NCI-H69 (cell line): ENCODE measurements at regions not wholly inside any gene's neighbourhood (a gene's known extent, or its start where the extent isn't known, plus 50 kb on each side); places are given as distances from the start of the nearest gene placed in this dataset.
"Not testable (repeated sequence)": the region's sequence is repeated elsewhere in the genome, so short reads cannot be mapped to it uniquely, and the experiment has no call there.

Experiments
- DNase-seq: peaks from one replicate; lab custom pipeline; 2025; lab: John Stamatoyannopoulos, UW

DNA sequence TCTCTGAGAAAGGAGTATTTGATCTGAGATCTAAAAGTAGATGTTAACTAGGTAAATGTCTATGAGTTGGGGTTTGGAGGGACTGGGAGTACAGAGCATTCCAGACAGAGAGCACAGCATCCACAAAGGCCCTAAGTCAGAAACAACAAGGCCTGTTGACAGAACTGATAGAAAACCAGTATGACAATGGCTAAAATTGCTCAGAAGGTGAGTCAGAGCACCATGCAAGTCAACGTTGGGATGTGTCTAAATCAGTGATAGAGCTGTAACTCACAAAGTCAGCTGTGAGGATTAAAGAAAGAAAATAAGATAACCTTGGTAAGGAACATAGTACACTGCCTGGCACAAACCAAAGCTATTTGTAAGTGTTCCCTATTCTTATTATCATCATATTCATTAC is 124.0 kb downstream of the CETN3 start:
- DNase-seq: no peak

DNA sequence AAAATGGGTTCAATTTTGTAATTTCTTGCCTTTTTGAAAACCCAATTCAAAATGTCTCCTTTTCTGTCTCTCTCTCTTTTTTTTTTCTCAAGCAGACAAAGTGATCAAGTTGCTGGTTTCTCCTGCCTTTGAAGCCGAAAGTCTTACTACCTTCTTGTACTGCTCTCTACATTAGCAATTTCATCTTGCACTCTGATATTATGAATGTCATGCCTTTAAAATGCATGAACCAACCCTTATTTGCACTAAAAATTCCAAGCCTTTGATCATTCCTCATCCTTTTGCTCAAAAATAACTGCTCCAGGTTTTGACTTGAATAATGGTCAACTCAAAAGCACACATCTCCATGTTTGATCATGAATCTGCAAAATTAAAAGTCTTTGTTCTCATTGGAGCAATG is 125.2 kb downstream of the CETN3 start:
- no peak for DNase-seq

DNA sequence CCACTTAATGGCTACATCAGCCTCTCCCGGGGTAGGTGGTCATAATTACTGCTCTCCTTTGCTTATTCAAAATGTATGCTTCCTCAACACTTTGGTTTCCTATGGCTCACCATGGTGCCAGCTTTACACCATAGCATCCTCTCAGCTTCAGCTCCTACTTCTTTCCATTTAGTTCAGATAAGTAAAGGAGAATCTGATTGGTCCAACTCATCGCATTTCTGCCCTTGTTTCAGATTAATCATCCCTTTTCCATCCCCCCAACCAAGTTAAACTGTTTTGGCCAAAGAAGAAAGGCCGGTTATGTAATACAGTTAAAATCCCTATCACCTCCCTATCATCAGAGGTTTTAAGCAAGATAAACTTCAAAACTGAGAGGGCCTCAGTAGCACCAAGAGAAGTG is 130.5 kb downstream of the CETN3 start:
- no peak for DNase-seq

DNA sequence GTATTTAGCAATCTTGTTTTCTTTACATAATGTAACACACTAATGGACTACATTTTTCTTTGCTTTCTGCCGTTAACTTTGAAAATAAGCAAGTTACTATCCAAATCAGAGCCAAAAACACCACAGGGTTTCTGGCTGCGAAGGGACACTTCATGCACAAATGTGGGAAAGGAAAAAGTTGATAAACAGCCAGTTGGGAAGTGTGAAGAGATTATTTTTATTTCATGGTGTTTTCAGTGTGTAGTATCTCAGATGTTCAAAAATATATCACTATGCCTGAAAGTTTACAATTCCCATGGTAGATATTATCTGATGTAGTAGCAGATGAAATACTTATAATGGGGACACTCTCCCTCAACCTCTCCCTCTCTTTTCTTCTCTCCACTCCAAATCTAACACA is 135.3 kb downstream of the CETN3 start:
- DNase-seq: no peak

DNA sequence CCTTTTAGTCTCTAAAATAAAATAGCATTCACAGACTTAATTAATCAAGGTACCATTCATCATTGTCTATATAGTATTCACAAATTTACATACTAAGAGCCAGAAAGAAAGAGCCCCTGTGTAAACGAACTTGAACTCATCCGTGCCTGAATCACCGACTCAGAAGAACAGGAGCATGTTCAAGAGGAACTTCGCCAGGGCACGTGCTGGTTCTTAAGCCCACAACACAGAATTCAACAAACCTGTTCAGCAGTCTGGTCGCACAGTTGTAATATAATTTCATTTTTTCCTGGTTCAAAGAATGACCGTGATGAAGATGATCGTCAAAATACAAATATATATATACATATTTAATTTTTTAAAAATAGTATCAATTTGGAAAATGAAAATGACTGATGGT is 141.9 kb downstream of the CETN3 start:
- DNase-seq: no peak

DNA sequence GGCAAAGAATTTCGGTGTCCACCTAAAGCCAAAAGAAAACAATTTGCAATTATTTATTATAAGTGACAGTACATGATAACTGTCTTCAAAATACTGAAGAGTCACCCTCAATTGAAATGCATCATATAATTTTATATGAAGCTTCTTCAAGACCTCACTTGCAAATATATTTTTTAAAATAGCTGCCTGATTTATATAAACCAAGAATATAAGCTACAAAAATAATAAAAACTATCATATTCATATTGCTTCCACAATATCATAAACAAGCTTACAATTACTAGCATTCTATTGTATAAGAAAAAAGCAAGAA is 144.1 kb downstream of the CETN3 start:
- no peak for DNase-seq

DNA sequence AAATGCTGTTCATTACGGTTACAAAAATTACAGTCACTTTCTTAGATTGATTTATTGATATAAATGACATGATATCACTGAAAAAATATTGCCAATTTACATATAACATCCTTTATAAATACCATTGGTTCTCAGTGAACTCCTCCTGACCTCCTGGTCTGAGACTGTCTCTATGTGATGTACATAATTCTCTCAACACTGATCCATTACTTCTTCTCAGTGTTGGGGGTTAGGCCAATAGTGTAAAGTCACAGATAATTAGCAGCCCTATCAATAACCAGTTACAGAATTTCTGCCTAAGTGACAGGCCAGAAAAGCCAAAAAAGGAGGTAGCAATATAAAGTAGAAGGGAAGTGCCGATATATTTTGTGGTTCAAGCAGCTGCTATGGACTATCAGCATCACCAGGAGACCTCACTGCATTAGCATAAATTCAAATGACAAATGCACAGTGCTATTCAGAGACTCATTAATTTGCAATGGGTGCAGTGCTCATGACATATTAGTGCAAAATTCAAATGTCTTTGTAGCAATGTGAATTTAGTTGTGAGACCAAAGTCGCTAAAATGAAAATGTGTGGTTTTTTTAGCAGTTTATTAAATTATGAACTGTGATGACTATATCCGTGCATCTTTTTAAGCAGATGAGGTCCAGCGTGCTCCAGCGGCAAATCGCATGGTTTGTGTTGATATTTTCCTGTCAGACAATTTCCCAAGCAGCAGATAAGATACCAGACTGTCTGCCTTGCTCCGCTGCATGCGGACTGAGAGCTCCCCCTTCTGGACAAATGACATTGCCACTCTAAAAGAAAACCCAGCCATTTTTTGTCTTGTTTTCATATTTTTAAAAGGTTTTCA is 144.6 kb downstream of the CETN3 start:
- DNase-seq: peak; percentile 78

DNA sequence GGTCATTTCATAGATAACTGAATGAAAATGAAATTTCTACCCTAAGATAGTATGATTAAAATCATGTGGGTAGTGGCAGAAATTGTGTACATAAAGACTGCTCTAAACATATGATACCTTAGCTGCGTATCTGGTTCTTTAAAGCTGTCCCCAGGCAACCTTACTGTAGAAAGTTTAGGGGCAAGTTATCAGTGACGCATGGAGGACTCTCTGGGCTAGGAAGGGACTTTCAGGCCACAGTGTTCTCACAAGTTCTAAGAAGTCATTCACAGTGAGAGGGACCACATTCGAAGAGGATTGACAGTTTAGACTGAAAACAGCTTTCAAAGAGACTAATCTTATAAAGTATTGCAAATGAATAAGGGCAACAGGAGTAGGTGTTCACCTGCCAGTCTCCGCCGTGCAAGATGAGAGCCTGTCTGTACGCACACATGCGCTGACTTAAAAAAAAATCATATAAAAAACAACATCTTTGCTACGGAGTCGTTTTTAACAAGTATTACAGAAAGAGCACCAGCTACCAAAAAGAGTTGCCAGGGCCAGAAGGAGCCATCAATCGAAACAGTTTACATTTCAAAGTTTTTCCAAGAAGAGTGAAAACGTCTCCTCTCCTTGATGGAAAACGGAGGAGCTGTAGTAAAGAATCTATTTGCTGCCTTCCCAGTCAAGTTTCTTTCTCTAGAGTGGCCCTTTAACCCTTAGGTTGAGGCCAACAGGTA is 146.3 kb downstream of the CETN3 start:
- DNase-seq: no peak

DNA sequence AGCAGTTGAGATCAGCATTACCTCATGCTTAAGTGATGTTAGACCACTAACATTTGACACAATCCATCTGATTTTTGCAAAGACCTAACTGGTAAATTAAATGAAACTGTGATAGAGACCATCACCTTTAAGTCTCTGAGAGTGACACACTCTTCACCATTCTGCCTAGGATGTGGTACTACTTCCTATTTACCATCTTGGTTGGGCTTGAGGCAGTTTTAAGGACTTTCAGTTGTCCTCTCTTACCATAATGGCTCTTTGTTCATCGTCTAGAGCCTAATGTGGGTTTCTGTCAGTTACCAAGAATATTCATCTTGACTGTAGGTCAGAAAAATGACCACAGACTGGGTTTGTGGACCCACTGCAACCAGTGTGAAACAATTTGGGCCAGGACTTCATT is 158.1 kb downstream of the CETN3 start:
- DNase-seq: no peak

DNA sequence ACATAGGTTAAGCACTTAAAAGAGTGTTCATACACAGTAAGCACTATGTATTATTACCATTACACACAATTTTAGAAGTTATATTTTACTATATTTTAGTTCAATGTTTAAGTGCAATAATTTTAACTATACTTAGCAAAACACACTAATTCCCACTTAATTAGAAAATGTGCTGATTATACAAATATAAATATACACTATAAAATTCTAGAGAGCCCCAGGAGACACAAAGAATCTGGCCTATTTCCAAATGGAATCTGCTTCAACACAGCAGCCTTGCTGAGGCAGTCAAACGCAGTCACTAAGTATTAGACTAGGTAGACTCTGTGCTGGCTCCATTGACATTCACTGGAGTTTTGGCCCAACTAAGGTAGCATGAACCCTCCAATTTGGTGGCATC is 160.9 kb downstream of the CETN3 start:
- DNase-seq: peak; percentile 29

DNA sequence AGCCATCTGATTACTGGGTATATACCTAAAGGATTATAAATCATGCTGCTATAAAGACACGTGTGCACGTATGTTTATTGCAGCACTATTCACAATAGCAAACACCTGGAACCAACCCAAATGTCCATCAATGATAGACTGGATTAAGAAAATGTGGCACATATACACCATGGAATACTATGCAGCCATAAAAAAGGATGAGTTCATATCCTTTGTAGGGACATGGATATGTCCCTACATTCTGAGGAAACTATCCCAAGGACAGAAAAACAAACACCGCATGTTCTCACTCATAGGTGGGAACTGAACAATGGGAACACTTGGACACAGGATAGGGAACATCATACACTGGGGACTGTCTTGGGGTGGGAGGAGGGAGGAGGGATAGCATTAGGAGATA is 165.7 kb downstream of the CETN3 start:
- not testable (repeated sequence) for DNase-seq

DNA sequence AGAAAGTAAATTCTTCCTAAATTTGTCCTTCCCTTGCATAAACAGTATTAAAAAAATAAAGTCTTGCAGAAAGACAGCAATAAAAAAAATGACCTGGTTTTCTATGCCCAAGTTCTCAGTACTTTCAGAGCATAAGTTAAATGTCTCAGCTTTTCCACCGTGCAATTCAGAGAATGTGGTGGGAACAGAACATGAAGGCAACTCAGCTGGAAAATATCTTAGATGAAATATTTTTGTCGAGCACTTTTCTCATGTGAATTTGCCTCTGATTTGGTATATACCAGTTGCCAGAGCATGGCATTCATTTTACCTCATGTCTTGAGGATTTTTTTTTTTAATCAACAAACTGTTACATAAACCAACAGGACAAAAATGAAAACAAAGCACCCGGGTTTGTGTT is 176.1 kb downstream of the CETN3 start:
- DNase-seq: no peak

DNA sequence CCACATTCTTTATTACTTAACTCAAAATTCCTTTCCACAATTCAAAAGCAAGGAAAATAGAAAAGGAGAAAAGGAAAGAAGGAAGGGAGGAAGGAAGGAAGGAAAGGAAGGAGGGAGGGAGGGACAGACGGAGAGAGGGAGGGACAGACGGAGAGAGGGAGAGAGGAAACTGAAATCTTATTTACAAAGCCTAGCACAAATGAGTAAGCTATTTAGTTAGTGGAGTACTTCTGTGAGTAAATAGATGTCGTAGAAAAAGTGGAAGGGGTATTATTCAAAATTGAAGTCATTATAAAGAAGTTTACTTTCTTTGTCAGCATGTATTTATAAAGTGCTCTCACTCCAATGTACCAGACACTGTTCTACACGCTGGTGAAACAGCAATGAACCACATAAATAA is 177.9 kb downstream of the CETN3 start:
- DNase-seq: peak; percentile 37

DNA sequence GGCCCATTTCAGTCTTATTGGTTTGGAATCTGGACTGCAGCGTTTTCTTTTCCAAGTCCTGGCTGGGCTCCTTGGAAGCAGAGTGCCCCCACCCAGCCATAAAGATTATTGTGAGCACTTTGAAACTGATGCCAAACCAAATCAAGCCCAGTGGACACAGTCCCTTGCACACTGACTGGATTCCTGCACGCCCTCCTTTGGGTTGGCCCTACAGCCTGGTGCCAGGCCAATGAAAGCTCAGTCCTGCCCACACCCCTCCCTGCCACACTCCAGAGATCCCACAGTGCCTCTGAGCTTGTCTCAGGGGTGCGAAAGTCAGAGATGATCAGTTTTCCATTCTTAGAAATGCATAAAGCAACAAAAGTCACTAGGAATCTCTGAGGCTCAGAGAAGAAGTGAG is 181.9 kb downstream of the CETN3 start:
- no peak for DNase-seq

DNA sequence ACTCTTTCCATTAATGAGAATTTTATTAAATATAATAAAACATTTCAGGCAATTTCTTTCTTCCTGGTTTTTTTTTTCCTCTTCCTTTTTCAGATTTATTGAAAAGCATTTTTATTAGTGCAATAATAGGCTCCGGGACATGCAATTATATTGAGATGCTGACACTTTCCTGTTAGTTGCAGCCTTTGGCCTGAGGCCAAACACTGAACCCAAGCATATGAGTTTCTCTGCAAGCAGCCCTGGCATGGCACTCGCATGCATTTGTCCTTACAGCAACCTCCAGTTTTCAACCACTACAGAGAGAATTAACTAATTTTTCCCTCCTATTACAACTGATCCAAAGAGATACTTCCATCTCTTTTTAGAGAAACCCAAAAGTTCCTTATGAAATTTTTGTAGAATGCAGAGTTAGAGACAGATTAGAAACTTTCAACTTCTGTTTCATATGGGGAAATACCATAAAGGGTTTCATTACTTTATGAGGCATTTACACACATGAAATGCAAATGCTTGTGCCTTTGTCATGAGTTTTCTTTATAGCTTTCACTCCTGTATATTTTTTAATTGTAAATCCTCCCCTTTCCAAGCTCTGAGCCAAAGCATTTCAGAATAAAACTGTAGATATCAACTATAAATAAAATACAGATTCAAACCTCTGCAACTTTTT is 183.0 kb downstream of the CETN3 start:
- peak; percentile 53 for DNase-seq

DNA sequence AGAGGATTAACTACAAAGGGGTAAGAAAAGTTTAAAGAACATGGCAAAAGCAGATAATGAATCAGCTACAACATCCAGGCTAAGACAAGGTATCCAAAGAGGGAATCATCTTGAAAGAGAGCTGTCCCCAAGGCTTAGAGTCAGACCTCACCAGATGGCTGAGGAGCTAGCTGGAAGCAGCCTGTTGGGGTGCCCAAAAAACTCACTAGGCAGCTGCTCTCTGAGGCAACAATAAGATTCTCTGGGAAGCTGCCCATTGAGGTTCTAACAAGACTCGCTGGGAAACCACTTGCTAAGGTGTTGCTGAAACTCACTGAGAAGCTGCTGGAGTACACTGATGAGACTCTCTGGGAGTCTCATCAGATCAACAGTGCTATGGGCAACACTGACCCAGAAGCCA is 185.2 kb downstream of the CETN3 start:
- DNase-seq: no peak

DNA sequence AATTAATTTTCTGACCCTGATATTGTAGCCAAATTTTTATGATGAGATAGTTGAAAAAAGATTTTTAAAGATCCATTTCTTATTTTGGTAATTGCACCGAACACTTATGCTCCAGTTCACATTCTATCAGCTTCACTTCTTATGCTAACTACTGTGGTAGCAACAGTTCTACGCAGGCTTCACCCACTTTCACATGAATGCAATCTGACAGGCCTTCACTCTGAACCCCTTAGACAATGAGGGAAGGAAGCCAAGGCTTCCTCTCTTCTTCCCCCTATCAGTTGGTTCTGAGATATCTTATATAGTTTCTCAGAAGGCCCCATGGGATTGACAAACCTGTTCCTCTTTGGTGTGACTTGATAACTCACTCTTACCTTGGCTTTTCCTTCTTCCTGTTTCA is 185.8 kb downstream of the CETN3 start:
- no peak for DNase-seq

DNA sequence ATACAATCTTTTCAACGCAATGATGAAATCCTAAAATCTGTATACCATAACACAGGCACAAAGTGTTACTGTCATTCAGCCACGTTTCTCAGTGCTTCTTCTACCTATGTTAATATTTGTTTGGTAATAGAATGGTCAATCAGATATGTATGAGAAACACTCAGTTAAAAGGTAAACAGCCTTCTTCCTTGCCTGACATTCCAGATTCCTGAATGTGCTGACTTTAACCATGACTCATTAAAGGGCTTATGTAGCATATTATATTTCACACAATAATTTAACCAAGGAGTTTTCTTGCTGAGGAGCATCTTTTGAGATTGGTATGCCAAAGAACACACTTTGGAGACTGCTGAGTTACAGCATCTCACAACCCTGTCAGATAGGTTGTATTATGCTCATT is 187.6 kb downstream of the CETN3 start:
- DNase-seq: no peak

DNA sequence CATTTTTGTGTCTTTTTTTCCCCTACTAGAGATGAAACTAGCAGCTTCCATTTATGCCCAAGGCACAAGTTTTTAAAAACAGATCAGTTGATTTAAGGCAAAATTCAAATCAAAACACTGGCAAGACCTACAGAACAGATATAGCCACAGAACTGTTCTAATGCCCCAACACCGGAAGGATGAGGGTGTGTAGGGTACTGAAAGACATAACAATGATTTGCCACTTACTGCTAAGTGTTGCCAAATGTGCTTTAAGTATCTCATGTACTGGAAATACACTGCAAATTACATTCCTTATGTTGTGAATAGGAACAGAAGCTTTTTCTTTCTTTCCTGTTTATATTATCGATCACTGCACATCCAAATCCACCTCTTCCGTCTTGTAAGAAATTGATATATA is 189.0 kb downstream of the CETN3 start:
- DNase-seq: no peak

DNA sequence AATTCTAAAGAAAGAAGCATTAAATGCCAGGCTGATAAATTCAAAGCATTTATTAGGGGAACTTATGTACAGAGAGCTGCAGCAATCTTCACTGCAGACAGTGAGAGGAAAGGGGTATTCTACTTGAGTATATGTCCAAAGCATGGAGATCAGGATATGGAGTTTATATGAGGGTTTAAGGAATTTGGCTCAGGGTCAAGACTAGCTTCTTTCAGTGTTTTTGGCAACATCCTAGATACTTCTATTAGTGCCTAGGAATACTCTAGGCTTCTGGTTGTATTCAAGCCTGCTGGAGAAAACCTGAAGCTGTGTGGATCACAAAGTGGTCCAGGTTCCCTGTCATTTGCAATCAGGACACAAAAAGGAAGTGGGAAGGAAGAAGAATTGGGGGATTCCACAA is 194.6 kb downstream of the CETN3 start:
- DNase-seq: no peak

DNA sequence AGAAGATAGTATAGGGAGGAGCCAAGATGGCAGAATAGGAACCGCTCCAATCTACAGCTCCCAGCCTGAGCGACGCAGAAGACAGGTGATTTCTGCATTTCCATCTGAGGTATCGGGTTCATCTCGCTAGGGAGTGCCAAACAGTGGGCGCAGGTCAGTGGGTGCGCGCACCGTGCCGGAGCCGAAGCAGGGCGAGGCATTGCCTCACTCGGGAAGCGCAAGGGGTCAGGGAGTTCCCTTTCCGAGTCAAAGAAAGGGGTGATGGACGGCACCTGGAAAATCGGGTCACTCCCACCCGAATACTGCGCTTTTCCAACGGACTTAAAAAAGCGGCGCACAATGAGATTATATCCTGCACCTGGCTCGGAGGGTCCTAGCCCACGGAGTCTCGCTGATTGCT is 201.2 kb downstream of the CETN3 start:
- peak; percentile 64 for DNase-seq

DNA sequence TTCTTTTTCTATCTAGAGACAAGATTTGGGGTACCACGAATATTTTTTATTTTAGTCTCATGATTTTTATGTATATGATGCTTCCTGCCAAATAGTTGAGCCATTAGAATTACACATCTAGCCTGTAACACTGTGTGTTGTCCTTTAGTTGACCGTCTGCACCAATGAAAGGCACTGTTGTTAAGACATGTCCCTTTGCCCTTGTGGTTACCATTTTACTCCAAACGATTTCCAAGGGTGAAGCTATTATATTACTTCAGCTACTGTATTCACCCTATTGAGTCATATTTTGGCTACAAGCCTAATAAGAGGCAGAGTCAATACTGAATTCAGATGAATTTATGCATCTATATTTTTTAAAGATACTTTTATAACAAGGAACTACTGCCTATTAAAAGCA is 207.6 kb downstream of the CETN3 start:
- peak; percentile 87 for DNase-seq

DNA sequence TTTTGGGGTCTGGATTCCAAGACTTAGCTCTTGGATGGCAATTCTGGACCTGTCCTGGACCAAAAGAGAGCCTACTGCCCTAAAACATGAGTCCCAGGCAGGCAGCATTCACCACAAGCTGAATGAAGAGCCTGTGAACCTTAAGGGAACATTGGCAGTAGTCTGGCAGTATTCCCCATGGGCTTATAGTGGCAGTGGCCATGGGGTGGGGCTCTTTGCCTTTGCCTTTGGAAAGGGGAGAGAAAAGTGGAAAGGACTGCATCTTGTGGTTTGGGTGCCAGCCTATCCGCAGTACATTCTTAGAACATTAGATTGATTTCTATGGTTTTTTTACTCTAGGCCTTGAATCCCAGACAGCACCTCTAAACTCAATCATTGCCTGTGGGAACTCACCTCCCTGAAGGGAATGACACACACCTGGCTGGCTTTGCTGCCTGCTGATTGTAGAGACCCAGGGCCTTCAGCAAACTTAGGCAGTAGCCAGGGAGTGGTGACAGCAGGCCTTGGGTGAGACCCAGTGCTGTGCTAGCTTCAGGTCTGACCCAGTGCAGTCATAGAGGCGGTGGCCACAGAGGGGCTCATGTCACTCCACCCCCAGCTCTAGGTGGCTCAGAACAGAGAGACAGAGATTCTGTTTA is 216.3 kb downstream of the CETN3 start:
- DNase-seq: no peak
